ENCODE measurements at regions not wholly inside any gene's neighbourhood (a gene's known extent, or its start where the extent isn't known, plus 50 kb on each side); places are given as distances from the start of the nearest gene placed in this dataset.
A peak's percentile ranks its signal among the peaks of the same experiment; 100 is the strongest.
"Not testable (repeated sequence)": the region's sequence is repeated elsewhere in the genome, so short reads cannot be mapped to it uniquely, and the experiment has no call there.

DNA sequence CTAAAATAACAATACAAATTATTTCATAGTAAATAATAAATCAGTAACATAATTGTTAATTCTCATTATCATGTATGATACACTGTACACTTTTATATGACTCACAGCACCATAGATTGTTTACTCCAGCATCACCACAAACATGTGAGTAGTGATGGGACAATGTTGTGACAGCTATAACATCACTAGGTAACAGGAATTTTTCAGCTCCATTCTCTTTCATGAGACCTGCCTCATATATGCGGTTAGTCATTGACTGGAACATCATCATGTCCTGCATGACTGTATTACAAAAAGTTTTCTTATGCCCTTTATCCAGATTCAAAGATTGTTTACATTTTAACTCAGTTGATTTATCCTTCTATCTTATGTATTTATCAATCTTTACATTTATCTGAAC is 1530.0 kb downstream of the PCDH18 start:
- DNase-seq (ENCODE audit: low spot score) (no peak), FAIRE-seq (no peak)

- FAIRE-seq (no peak), DNase-seq (ENCODE audit: low spot score) (no peak)
Observed at GRCh38 chr4:136001791-136002190, 1530.5 kb downstream of the PCDH18 start.

- DNase-seq (ENCODE audit: low spot score) (no peak), FAIRE-seq (no peak)
Observed at GRCh38 chr4:136000246-136000645, 1532.0 kb downstream of the PCDH18 start.

DNA sequence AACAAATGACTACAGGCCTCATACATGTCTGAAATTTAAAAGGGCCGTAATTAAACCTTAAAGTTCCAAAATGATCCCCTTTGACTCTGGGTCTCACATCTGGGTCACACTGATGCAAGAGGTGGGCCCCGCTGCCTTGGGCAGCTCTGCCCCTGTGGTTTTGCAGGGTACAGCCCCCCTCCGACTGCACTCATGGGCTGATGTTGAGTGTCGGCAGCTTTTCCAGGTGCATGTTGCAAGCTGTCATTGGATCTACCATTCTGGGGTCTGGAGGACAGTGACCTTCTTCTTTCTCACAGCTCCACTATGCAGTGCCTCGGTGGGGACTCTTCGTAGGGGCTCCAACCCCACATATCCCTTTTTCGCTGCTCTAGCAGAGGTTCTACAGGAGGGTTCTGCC is 1537.9 kb downstream of the PCDH18 start:
- DNase-seq (ENCODE audit: low spot score), result no peak
- FAIRE-seq, result no peak

GRCh38 chr4:135976860-135977259 is 1555.4 kb downstream of the PCDH18 start:
- DNase-seq (ENCODE audit: low spot score), result no peak

DNA sequence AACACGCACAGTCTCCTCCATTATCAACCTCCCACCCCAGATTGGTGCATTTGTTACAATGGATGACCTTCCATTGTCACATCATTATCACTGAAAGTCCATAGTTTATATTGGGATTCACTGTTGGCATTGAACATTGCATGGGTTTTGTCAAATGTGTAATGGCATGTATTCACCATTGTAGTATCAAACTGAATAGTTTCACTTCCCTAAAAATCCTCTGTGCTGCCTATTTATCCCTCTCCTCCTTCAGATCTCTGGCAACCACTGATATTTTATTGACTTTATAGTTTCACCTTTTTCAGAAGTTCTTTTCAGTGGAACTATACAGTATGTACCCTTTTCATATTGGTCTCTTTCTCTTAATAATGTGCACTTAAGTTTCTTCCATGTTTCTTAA is 1565.4 kb downstream of the PCDH18 start:
- DNase-seq (ENCODE audit: low spot score) (no peak), FAIRE-seq (no peak)

More at GRCh38 chr4:135976860-135977259, 1555.4 kb downstream of the PCDH18 start:
- FAIRE-seq, result no peak

GRCh38 chr4:135963009-135963408 is 1569.3 kb downstream of the PCDH18 start:
- FAIRE-seq (no peak), DNase-seq (ENCODE audit: low spot score) (no peak)

DNA sequence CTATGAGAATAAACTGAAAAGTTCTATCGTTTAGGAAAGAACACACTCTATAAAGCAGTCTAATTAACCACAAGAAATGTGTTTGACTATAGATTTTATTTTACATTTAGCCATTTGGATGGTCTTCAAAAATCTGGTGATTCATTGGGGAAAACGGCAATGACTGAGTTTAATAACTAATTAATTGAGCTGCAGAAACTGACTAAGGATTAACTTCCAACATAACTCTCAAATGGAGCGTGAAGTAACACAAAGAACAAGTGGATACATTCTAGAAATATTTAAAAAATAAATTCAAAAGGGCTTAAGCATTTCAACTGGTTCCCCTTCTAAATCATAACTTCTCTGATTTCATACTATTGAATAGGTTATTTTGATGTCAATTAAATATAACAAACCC is 1582.4 kb downstream of the PCDH18 start:
- no peak for FAIRE-seq
- no peak for DNase-seq (ENCODE audit: low spot score)

DNA sequence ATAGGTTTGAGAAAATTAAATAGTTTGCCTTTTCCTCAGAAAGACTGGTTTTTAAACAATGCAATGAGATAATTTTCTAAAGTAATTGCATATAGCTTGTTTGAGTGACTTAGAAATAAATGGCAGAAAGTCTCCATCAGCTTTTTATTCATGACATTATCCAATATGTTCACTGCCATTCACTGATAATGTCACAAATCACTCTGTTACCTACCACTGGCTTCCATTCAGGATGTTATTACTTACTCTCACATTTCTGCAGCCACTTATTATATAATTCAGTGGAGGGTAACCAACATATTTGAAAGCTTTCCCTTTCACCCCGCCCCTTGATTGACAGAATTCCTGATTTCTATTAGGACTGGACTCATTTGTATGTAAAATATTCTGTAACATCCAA is 1583.5 kb downstream of the PCDH18 start:
- no peak for DNase-seq (ENCODE audit: low spot score)
- FAIRE-seq, result no peak

DNA sequence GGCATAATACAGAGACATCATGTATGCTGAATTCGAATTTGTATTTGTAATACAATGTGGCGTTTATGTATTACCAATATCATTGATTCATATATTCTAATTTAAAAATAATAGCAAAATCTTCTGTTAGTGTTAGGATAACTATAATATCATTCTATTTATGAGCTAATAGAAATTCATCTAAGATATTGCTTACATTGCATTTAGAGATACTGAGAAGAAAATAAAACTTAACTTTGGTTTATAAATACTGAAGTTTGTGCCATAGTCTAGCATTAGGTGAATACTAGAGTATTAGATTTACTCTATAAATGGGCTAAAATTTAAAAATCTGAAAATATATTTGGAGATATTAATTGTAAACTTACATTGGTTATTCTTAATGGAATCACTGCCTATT is 1590.6 kb downstream of the PCDH18 start:
- FAIRE-seq (no peak), DNase-seq (ENCODE audit: low spot score) (no peak)

- FAIRE-seq (no peak), DNase-seq (ENCODE audit: low spot score) (no peak)
Observed at GRCh38 chr4:135934026-135934425, 1598.3 kb downstream of the PCDH18 start.

DNA sequence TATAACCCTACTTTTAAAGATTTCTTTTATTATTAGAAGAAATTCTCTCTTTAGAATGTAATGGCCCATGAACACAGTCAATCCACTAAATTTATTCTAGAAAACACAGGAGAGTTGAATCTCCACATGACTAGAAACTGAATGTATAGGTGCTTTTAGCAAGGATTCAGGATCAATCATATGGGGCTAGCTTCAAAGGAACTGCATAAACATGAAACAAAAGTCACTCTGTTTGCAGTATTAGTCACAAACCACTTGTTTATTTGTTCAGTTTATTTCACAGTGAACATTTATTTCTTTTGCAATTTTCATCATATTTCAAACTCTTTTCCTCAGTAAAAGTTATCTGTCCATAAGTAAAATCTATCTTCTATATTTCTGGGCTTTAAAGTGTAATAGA is 1604.6 kb downstream of the PCDH18 start:
- FAIRE-seq (no peak), DNase-seq (ENCODE audit: low spot score) (no peak)

DNA sequence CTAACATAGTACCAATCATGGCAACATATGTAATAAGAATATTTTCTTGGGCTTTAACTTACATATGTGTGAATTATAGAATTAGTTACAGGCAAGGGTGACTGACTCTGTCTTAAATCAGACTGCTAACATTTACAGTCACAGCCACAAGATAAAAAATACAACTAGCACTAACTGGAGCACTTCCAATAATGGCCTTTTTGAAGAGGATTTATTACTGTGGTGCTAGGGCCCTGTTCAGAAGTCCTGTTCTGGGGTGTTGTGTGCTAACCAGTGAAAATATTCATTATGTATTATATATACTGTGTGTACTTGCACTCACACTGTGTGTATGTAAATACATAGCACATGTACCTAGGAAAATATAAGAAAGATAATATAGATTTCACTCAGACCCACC is 1611.2 kb downstream of the PCDH18 start:
- DNase-seq (ENCODE audit: low spot score), result no peak
- no peak for FAIRE-seq

DNA sequence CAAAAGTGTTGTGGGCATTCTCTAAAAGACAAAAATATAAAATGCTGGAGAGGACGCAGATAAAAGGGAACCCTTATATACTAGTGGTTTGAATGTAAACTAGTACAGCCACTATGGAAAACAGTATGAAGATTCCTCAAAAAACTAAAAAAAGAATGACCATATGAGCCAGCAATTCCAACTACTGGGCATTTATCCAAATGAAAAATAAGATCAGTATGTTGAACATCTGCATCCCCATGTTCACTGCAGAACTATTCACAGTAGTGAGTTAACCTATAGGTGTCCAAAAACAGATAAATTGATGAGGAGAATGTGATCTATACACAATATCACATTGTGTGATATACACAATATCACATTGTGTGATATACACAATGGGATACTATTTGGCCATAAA is 1615.3 kb downstream of the PCDH18 start:
- no peak for DNase-seq (ENCODE audit: low spot score)
- no peak for FAIRE-seq

- no peak for DNase-seq (ENCODE audit: low spot score)
Observed at GRCh38 chr4:135900956-135901355, 1631.3 kb downstream of the PCDH18 start.

GRCh38 chr4:135864304-135864703 is 1662.7 kb upstream of the PABPC4L start:
- not testable (repeated sequence) for DNase-seq (ENCODE audit: low spot score); FAIRE-seq

More at GRCh38 chr4:135900956-135901355, 1631.3 kb downstream of the PCDH18 start:
- no peak for FAIRE-seq

DNA sequence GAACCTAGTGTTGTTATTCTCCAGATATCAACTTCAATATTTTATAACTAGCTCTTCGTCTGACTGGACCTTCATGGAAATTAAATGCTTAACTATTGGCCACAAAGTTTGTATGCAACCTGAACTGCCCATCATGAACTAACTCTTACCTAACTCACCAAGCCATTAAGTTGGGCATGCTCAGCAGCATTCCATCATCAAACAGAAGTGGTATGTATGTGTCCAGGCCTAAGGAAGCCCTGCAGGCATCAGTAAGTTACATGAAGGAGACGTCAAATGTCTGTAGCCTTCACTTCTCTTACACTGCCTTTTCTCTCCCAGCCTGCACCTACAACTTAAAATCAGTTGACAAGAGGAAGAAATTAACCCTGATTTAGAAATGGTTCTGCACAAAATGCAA is 1639.2 kb upstream of the PABPC4L start:
- DNase-seq (ENCODE audit: low spot score) (no peak), FAIRE-seq (no peak)

- DNase-seq (ENCODE audit: low spot score), result no peak
Observed at GRCh38 chr4:135839712-135840111, 1638.1 kb upstream of the PABPC4L start.

GRCh38 chr4:135838889-135839288 is 1637.3 kb upstream of the PABPC4L start:
- no peak for FAIRE-seq

More at GRCh38 chr4:135839712-135840111, 1638.1 kb upstream of the PABPC4L start:
- no peak for FAIRE-seq

GRCh38 chr4:135834471-135834870 is 1632.9 kb upstream of the PABPC4L start:
- FAIRE-seq (no peak), DNase-seq (ENCODE audit: low spot score) (no peak)

More at GRCh38 chr4:135838889-135839288, 1637.3 kb upstream of the PABPC4L start:
- peak; percentile 67 for DNase-seq (ENCODE audit: low spot score)

- DNase-seq (ENCODE audit: low spot score) (no peak), FAIRE-seq (no peak)
Observed at GRCh38 chr4:135833529-135833928, 1631.9 kb upstream of the PABPC4L start.

DNA sequence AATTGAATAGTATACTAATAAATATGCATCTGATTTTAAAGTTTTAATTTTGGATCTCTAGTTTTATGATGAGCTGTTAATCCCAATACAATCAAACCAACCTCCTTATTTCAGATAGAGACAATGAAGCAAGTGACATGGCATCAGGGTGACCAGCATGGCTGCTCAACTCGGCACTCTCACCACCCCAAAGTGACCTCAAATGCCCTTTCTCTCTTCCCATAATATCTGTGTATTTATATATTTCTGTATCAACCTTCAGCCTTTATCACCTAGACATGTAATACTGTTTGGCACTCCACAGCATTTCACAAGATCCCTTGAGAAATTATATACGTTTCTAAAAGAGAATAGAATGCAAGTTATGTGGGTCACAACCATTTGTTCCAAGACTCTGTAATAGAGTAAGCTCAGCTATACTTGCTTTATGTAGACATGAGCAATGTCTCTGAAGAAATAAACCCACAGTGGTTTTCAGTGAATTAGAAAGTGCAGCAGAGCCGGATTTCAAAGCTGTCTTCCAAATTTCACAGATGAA is 1623.2 kb upstream of the PABPC4L start:
- DNase-seq (ENCODE audit: low spot score) (no peak), FAIRE-seq (no peak)

- no peak for DNase-seq (ENCODE audit: low spot score)
- FAIRE-seq, result no peak
Observed at GRCh38 chr4:135804785-135805184, 1603.2 kb upstream of the PABPC4L start.

GRCh38 chr4:135777361-135777760 is 1575.8 kb upstream of the PABPC4L start:
- DNase-seq (ENCODE audit: low spot score) (no peak), FAIRE-seq (no peak)

Measured in RCC 7860 (cell line).